ENCODE measurements at regions not wholly inside any gene's neighbourhood (a gene's known extent, or its start where the extent isn't known, plus 50 kb on each side); places are given as distances from the start of the nearest gene placed in this dataset.
"Not testable (repeated sequence)": the region's sequence is repeated elsewhere in the genome, so short reads cannot be mapped to it uniquely, and the experiment has no call there.

DNA sequence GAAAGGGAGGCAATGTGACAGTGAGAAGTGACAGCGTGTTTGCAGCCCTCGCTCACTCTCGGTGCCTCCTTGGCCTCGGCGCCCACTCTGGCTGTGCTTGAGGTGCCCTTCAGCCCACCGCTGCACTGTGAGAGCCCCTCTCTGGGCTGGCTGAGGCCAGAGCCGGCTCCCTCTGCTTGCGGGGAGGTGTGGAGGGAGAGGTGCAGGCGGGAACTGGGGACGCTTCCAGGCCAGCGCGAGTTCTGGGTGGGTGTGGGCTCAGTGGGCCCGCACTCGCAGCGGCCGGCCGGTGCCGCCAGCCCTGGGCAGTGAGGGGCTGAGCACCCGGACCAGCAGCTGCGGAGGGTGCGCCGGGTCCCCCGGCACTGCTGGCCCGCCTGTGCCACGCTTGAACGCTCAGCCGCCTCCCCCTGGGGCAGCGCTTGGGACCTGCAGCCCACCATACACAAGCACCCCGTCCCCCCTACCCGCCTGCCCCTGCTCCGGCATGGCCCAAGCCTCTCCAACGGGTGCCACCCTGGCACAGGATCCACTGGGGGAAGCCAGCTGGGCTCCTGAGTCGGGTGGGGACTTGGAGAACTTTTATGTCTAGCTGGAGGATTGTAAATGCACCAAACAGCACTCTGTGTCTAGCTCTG is 1142.8 kb upstream of the INTU start:
- no peak for DNase-seq (ENCODE audit: low read depth, low spot score)

DNA sequence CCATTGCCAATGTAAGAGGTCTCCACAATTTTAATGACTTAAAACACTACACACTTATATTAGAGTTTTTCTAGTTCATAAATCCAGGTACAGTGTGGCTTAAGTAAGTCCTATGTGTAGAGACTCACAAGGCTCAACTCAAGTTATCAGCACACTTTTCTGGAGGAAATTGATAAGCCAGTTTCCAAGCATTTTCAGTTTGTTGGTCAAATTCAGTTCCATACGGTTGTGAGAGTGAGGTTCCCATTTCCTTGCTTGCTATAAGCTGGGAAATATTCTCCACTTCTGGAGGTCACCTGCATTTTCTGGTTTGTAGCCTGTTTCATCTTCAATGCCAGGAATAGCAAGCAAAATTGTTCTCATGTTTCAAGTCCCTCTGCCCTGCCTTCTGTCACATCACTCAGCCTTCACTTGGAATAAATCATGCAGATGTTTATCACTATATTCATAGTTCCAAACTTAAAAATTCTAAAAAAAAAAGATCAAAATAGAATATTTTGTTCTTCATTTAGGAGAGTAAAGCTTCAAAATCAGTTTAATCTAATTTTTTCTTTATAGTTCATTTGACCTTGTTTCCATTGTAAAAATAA is 1137.5 kb upstream of the INTU start:
- DNase-seq (ENCODE audit: low read depth, low spot score), result no peak

DNA sequence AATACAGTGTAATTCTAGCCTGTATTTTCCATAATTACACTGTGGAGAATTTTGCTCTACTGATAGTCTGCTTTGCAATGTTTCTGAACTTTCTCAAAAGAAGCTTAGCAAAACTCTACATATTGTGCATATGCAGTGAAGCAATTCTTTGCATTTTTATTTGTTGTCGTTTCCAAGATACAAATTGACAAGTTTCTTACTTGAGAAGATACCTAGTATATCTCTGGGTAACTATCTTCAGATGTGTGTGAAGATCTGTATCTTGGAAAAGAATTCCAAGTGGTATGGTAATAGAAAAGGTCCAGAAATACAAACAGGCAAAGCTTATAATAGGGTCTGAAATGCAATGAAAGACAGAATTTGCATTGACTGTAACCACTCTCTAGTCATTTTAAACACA is 1119.8 kb upstream of the INTU start:
- no peak for DNase-seq (ENCODE audit: low read depth, low spot score)

DNA sequence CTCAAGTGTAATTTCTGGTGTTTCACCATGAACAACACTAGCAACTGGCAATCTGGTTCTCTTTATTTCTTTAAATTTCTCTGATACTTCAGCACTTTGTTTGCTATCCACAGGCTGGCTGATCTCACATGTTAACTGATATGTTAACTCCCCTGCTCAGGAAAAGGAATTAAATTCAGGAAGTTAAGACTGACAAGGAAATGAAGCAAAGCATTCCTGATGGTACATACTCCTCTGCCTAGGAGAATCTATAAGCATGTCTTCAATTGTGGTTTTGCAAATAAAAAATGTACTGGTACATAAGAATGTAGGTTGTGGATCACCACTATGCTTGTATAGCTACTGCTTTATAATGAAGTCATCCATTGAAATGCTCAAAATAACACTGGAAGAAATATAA is 1119.2 kb upstream of the INTU start:
- DNase-seq (ENCODE audit: low read depth, low spot score), result no peak

DNA sequence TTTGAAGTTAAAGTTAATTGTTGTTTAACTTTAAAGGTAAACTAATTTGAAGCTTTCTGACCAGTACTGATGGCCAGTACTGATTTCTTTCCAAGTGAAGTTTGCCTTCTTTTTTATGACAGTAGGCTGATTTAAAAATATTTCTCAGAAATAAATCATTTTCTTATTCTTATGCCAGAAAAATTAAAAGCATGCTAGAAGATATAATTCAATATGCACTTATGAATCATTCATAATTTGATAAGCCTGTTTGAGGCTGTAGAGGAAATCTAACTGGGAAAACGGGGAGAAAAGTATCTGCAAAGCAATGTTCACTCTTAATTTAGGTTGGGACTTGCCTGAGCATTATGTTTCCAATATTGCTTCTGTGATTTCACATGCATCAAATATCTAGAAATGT is 1112.0 kb upstream of the INTU start:
- no peak for DNase-seq (ENCODE audit: low read depth, low spot score)

DNA sequence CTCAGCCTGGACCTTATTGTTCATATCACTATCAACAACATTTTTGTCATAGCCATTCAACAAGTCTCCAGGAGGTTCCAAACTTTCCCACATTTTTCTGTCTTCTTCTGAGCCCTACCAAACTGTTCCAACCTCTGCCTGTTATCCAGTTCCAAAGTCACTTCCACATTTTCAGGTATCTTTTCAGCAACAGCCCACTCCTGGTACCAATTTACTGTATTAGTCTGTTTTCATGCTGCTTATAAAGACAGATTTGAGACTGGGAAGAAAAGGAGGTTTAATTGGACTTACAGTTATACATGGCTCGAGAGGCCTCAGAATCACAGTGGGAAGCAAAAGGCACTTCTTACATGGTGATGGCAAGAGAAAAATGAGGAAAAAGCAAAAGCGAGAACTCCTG is 1107.4 kb upstream of the INTU start:
- DNase-seq (ENCODE audit: low read depth, low spot score), result not testable (repeated sequence)

DNA sequence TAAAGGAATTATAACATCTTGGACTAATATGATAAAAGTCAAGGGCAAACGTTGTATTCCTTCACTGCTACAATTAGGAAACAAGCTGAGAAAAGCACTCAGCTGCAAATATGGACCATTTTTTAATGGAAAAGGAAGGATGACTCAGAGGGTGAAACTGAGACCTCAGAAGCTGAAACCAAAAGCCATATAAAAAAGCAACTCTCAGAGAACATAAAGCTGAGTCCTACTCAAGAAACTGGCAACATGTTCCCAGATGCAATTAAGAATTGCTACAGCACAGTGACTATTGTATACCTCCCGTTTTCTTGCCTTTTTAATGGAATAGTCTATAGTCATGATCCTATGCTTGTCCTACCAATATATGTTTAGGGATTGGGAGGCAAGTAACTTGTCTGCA is 1106.4 kb upstream of the INTU start:
- DNase-seq (ENCODE audit: low read depth, low spot score), result no peak

DNA sequence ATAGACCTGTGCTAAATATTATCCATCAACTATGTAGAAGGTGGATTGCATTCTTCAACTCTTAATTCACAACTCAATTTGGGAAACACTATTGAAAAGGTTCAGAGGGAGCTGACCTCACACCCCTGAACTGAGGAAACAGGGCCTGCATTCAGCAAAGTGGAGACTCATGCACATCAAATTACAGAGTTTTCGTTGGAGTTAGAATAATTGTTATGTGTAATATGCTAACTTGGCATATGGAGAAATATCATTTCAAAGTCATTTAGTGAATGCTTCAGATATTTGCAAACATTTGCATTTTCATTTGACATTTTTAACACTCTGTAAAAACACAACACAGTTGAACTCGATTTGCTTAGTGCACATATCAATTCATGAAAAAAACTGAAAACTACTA is 1102.8 kb upstream of the INTU start:
- DNase-seq (ENCODE audit: low read depth, low spot score), result no peak

DNA sequence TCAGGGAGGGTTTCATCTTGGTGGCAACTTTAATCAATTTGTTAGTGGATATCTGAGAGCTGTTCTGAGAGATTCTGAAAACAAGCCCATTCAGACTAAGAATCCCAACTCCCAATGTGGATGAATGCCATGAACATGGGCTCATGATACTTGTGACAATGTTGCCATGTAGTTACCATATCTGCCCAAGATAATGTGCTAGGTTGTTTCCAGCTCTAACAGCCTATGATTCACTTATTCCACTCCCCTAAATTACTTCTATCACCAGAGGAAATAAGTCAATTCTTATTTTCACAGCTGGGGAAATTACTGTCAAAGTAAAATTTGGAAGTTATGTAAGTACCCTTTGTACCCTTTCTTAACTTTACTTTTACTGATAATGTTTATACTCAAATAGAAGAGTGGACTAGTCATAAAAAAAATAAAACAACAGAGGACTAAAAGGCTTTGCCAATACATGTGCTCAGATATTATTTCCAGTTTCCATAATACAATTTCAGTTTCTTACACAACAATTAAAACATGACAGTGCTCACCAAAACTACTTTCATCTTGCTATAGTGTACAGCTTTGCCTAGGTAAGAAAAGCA is 1101.7 kb upstream of the INTU start:
- no peak for DNase-seq (ENCODE audit: low read depth, low spot score)

DNA sequence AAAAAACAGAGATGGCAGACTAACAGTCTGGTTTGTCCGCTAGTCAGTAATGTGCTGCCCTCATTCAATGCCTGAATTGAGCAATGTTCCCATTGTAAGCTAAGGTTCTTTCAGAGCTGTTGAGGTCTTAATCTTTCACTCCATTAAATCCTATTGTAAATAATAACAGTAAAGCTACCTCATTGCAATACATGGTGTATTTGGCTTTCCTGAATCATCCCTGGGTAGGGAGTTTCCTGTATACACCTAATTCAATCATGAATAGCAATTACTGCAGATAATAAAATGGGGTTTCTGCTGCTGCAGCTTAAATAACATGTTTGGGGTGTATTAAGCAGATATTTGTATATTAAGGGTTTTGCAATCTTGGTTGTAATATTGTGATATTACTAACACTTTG is 1100.2 kb upstream of the INTU start:
- DNase-seq (ENCODE audit: low read depth, low spot score), result no peak

DNA sequence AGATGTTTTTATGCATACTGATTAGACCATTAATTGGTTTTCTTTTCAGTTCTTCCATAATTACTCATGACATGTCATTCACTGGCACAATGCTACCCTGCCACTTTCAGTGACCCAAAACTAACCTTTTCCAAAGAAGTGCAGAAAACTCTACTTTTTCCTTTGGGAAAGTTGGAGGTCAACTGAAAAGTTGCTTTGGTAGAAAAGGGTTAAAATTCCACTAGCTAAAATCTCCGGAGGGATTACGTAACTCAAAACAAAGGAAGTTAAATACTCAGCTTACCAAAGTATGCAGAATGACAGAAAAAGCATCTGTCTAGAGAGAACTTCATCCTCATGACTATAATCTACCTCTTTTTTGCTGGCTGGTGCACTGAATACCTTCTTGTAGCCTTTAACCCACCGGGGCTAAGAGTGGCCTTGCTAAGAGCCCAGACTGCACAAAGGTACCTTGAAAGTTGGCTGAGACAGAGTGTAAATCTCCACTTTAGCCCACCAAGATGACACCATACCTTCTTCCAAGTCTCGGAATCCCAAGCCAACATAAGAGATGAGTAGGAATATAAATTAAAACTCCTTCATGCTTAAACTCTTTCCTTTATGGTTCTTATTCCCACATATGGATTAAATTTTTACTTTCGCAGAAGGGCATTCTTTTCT is 1099.5 kb upstream of the INTU start:
- peak; percentile 2 for DNase-seq (ENCODE audit: low read depth, low spot score)

DNA sequence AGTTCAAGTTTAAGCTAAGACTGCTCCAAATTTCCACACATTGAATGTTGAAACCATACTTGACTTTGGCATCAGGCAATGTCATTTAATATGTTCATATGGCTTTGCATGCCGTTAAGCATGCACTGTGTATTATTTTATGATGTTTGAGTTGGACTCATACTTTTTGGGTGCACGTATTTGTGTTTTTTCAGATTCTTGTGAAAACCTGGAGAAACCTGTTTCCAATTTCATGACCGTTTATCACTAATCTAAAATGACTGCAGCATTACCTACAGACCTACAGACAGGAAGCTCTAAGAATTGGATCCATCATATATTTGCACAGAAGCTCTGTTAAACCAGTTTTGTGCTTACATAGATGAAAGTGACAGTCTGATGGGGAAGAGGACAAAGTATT is 1093.0 kb upstream of the INTU start:
- DNase-seq (ENCODE audit: low read depth, low spot score), result no peak

DNA sequence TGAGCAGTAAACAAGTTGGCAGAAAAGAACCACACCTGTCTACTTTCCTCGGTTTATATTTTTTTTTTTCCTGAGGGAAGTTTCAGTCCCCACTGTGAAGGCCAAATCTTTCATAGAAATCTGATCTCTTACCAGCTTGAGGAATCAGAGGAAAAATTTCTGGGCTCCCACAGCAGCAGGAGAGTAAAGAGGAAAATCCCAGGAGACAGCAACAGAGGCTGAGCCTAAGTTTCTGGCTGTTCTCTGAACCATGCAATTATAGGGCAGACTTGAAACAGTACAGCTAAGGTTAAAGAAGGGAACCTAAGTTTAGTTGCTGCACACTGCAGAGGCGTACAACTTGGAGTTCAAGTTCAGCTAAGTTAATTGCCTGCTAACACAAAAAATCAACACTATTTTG is 1090.9 kb upstream of the INTU start:
- no peak for DNase-seq (ENCODE audit: low read depth, low spot score)

DNA sequence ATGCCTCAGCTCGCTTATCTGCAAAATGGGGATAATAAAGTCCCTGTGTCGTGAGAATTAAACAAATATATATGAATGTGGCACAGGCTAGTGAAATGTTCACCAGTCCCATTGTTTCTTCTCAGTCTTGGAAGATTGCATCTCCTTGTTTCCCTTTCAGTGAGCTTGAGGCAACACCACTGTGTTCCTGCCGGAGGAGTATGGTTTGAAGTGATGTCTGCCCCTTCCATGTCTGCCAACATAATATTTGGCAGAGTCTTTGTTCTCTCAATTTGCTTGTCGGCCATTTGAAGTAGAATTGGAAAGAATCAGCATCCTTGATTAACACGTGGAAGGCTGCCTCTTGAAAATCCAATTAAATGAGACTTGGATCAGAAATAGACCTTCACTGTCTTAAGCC is 1088.5 kb upstream of the INTU start:
- DNase-seq (ENCODE audit: low read depth, low spot score), result no peak

DNA sequence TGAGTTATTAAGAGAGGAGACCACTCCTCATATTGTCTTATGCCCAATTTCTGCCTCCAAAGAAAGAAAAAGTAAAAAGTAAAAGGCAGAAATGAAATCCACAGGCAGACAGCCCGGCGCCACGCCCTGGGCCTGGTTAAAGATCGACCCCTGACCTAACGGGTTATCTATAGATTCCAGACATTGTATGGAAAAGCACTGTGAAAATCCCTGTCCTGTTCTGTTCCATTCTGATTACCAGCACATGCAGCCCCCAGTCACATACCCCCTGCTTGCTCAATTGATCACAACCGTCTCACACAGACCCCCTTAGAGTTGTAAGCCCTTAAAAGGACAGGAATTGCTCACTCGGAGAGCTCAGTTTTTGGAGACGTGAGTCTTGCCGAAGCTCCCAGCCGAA is 1086.6 kb upstream of the INTU start:
- DNase-seq (ENCODE audit: low read depth, low spot score), result not testable (repeated sequence)

DNA sequence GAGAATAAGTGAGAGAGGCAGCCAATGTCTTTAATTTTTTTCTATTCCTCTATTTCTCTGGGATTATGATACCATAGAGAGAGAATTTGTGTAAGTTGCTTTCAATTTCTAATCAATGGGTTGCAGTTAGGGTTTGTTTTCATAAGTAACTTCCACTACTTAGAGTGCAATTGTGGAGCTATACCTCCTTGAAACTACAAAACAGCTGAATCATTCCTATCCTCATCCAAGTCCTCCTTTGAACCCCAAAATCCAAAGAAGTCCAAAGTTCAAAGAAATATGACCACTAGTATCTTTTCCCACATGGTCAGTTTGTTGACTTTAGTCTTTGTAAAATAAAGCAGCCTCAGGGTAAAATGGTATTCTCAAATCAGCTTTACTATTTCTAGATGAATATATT is 1085.4 kb upstream of the INTU start:
- no peak for DNase-seq (ENCODE audit: low read depth, low spot score)

DNA sequence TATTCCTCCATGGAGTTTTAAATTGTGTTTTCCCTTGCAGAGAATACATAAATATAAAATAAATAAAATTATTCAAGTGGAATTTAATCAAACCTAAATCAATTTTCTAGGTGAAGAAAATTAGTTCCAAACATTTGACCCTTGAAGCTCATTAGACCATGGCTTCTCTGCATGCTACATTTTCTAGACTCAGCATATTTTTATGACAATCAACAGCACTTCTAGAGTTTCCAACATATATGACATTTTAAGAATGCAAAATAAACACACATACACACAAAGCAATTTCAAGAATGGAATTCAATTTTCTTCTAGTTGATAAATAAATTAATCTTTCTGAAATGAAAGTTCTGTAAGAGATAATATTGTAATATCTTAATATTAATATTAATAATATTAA is 1083.9 kb upstream of the INTU start:
- DNase-seq (ENCODE audit: low read depth, low spot score), result no peak

DNA sequence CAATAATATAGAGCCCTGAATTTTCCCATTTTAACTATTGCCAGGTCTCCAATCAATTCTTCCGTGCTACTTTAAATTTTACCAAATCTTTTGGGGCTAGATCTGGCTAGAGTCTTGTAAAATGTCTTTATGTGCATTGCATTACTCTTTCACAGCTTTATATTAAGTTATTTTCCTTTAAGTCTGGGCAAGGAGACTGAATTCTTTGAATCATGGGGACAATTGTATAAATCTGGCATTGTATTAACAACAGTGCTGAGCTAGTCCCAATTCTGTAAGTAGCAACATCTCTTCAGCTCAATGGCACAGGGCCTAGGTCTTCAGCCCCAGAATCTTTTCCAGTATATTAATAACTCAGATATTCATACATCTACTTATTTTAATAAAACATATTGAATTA is 1080.4 kb upstream of the INTU start:
- no peak for DNase-seq (ENCODE audit: low read depth, low spot score)

DNA sequence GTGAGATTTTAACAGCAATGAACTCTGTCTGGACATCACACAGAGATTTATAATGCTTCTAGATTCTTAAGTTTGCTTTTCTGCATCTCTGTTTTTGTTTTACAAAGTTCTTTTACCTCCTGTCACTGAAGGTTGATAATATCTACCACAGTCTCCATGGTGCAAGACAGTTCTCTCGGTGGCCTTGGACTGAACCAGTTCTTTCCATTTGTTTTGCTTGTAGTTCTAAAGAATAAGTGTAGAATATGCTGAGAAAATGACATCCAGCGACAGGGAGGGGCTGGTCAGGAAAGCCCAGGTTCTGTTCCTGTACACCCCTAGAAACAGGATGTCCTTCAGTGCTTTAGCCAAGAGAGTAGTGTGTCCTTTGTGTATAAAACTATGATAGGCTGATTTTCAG is 1079.5 kb upstream of the INTU start:
- DNase-seq (ENCODE audit: low read depth, low spot score), result no peak

DNA sequence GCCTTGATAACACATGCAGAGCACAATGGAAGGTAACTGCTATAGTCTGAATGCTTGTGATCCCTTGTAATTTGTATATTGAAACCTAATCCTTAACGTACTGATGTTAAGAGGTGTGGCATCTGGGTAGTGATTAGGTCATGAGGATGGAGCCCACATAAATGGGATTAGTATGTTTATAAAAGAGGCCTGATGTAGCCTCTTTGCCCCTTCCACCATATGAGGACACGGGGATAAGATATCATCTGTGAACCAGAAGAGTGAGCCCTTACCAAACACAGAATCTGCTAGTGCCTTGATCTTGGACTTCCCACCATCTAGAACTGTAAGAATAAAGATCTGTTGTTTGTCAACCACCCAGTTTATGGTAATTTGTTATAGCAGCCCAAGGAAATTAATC is 1074.2 kb upstream of the INTU start:
- DNase-seq (ENCODE audit: low read depth, low spot score), result no peak

DNA sequence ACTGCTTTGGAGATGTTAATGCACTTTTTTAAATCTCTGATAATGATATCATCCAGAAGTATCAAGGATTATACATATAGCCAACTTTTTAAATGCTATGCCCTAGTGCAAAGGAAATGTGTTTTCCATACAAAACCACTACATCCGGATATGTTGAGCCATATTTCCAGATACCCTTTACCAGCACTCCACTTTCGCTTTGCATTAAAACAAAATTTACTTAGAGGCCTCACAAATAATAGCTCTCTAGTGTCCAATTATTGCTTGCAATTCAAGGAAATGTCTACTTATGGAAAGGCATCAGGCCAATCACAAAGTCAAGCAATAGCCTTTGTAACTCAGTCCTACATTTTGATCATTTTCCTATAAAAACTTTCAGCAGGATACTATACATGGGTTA is 1072.8 kb upstream of the INTU start:
- no peak for DNase-seq (ENCODE audit: low read depth, low spot score)

DNA sequence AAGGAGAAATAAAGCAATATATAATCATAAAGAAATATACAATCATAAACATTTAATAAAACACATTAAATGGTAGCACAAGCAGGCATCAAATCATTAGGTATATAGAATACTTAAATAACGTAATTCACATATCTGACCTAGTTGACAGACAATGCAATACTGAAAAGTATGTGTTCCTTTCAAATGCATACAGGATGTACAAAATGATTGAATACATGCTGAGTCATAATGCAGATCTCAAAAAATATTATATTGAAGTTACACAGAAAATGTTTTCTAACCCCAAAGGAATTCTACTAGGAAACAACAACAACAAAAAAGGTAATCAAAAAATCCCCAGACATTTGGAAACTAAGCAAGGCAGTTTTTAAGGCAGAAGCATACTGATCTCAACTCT is 1072.0 kb upstream of the INTU start:
- no peak for DNase-seq (ENCODE audit: low read depth, low spot score)

DNA sequence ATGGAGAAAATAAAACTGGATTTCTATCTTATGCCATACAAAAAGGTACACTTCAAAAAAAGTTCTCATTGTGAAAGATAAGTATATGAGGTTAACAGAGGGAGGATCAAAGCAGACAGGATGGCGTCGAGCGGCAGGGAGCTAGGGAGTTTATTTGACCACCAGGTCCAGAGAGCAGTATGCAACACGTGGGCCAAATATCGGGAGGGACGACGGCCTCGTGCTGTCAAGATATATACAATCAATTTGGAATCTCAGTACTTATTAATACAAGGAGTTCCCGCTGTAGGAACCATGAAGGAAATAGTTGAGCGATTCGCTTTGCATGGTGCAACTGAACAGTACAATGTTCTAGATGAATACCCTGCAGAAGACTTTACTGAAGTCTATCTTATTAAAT is 1069.4 kb upstream of the INTU start:
- DNase-seq (ENCODE audit: low read depth, low spot score), result no peak
